ENCODE measurements at regions not wholly inside any gene's neighbourhood (a gene's known extent, or its start where the extent isn't known, plus 50 kb on each side); places are given as distances from the start of the nearest gene placed in this dataset.
"Not testable (repeated sequence)": the region's sequence is repeated elsewhere in the genome, so short reads cannot be mapped to it uniquely, and the experiment has no call there.

DNA sequence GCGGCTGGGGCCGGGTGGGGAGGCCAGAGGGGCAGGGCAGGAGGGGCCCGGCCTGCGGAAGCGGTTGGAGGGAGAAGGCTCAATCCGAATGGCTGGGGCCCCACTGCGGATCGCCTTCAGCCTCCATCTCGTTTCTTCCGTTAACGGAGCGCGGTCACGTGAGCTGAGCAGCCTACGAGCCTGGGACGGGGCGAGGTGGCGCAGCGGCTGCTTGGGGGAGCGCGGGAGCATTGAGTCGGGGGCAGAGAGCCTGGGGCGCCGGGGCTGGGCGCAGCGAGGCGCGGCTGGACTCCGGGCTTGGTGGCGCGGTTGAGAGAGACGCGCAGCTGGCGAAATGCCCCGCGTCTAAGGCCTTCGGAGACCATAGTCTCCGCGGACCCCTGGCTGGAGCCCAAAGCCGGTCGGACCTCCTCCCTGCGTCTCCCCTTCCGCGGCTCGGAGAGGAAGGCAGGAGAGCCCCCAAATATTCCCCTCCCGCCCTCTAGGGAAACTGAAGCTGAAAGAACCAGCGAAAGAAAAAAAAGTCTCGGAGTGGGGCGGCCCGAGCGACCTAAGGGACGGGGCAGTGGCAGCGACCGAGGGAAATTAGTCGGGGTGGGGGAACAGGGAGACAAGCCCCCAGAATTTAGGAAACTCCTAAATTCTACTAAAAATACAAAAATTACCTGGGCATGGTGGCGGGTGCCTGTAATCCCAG lies 94.7 kb upstream of the PLEKHM1 start:
- H3K4me3 ChIP-seq (ENCODE audit: low read length in 2 of 2), result peak overlapping the region; percentile 46 to 78
- H3K4me1 ChIP-seq (ENCODE audit: control insufficient read depth in 1 of 2, insufficient read depth in 2 of 2, low read length in 2 of 2); H3K27me3 ChIP-seq (ENCODE audit: control insufficient read depth in 1 of 2, insufficient read depth in 2 of 2, low read length in 1 of 2); H3K36me3 ChIP-seq (ENCODE audit: control insufficient read depth in 1 of 2, insufficient read depth in 2 of 2, low read length in 1 of 2); H3K9me3 ChIP-seq (ENCODE audit: control insufficient read depth, low read length); intact Hi-C loops (cut with DNase I); H3K27ac ChIP-seq (ENCODE audit: low read depth in 1 of 2, low read length in 2 of 2): not testable (repeated sequence)
- 0 to 1% methylated on average over 46 to 56 of the region's 56 CpGs for WGBS, 2 donors
- peak; percentile 94 for DNase-seq
- peak; percentile 91 for ATAC-seq (ENCODE audit: low FRiP score)

DNA sequence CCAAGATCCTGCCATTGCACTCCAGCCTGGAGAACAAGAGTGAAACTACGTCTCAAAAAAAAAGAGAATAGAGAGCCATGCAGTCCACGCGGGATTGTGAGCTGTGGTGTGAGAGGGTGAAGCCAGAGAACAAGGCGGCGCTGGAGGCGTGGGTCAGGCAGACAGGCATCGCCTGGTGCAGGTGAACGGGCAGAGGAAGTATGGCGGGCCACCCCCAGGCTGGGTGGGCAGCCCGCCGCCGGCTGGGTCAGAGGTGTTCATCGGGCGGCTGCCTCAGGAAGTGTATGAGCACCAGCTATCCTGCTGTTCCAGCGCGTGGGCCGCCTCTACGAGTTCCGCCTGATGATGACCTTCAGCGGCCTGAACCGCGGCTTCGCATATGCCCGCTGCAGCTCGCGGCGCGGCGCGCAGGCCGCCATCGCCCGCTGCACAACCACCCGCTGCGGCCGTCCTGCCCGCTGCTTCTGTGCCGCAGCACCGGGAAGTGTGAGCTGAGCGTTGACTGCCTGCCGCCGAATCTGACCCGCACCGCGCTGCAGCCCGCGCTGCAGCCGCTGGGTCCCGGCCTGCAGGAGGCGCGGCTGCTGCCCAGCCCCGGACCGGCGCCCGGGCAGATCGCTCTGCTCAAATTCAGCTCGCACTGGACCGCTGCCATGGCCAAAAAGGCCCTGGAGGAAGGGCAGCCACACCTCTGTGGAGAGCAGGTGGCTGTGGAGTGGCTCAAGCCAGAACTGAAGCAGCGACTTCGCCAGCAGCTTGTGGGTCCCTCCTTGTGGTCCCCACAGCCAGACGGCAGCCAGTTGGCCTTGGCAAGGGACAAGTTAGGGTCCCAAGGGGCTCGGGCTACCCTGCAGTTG lies 95.5 kb upstream of the PLEKHM1 start:
- ATAC-seq (ENCODE audit: low FRiP score), result peak; percentile 52
- H3K36me3 ChIP-seq (ENCODE audit: control insufficient read depth in 1 of 2, insufficient read depth in 2 of 2, low read length in 1 of 2); H3K4me1 ChIP-seq (ENCODE audit: control insufficient read depth in 1 of 2, insufficient read depth in 2 of 2, low read length in 2 of 2); intact Hi-C loops (cut with DNase I); H3K27ac ChIP-seq (ENCODE audit: low read depth in 1 of 2, low read length in 2 of 2); DNase-seq; H3K27me3 ChIP-seq (ENCODE audit: control insufficient read depth in 1 of 2, insufficient read depth in 2 of 2, low read length in 1 of 2); H3K9me3 ChIP-seq (ENCODE audit: control insufficient read depth, low read length): not testable (repeated sequence)
- WGBS, 2 donors, result 1% methylated on average over 44 to 52 of the region's 62 CpGs
- H3K4me3 ChIP-seq (ENCODE audit: low read length in 2 of 2), result peak overlapping the region; percentile 46 to 78

DNA sequence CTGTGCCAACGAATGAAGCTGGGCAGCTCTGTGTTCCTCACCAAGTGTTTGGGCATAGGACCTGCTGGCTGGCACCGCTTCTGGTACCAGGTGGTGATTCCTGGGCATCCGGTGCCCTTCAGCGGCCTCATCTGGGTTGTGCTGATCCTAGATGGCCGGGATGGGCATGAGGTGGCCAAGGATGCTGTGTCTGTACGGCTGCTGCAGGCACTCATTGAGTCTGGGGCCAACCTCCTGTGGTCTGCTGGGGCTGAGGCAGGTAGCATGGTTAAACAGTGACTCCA lies 96.1 kb upstream of the PLEKHM1 start:
- H3K27ac ChIP-seq (ENCODE audit: low read depth in 1 of 2, low read length in 2 of 2); DNase-seq; H3K36me3 ChIP-seq (ENCODE audit: control insufficient read depth in 1 of 2, insufficient read depth in 2 of 2, low read length in 1 of 2); H3K9me3 ChIP-seq (ENCODE audit: control insufficient read depth, low read length); H3K4me3 ChIP-seq (ENCODE audit: low read length in 2 of 2); ATAC-seq (ENCODE audit: low FRiP score); H3K27me3 ChIP-seq (ENCODE audit: control insufficient read depth in 1 of 2, insufficient read depth in 2 of 2, low read length in 1 of 2); H3K4me1 ChIP-seq (ENCODE audit: control insufficient read depth in 1 of 2, insufficient read depth in 2 of 2, low read length in 2 of 2); intact Hi-C loops (cut with DNase I): not testable (repeated sequence)
- 57 to 72% methylated on average over 4 to 6 of the region's 6 CpGs for WGBS, 2 donors

DNA sequence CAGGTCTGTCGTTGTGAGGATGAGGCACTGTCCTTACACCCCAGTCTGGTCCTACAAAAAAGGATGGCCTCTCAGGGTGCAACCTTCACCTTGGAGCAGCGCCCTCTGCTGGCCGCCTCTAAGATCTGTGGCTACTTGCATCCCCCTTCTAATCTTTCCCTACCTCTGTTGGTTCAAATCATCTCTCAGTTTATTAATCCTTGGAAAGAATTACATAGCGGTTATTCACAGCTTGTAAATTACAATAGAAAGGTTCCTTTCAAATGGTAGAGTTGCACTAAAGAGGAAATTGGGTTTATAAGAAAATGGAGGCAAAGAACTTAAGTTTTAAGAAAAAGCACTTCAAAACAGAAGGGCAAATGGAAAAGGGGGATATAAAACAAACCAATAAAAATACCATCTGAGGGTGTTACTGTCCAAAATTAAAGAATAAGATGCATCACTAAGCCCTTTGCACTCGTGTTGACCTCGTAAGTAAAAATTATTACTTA lies 102.0 kb upstream of the PLEKHM1 start:
- 10 to 11% methylated on average over 6 of the region's 6 CpGs for WGBS, 2 donors
- not testable (repeated sequence) for H3K27ac ChIP-seq (ENCODE audit: low read depth in 1 of 2, low read length in 2 of 2); H3K36me3 ChIP-seq (ENCODE audit: control insufficient read depth in 1 of 2, insufficient read depth in 2 of 2, low read length in 1 of 2); H3K4me3 ChIP-seq (ENCODE audit: low read length in 2 of 2); H3K27me3 ChIP-seq (ENCODE audit: control insufficient read depth in 1 of 2, insufficient read depth in 2 of 2, low read length in 1 of 2); H3K9me3 ChIP-seq (ENCODE audit: control insufficient read depth, low read length); H3K4me1 ChIP-seq (ENCODE audit: control insufficient read depth in 1 of 2, insufficient read depth in 2 of 2, low read length in 2 of 2)
- intact Hi-C loops (cut with DNase I), result loop anchor here in 1 of 2 donors (2.0 to 5.0 kb wide), 2 partner anchors 656 to 675 kb away; no protein-coding TSS in a partner anchor
- ATAC-seq (ENCODE audit: low FRiP score) (peak; percentile 82), DNase-seq (peak; percentile 84 to 86)

DNA sequence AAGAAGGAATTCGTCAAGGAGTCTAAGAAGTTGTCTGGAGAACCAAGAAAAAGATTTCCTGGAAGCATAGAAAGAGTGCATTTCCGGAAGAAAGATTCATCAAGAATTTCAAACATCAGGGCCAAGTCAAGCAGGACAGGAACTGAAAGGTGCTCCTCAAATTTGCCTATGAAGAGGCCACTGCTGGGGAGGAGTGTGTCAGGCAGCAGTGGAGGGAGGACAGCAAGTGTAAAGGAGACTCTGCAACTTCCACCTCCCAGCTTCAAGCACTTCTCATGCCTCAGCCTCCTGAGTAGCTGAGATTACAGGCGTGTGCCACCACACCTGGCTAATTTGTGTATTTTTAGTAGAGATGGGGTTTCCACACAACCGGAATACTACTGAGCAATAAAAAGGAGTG lies 105.8 kb upstream of the PLEKHM1 start:
- H3K9me3 ChIP-seq (ENCODE audit: control insufficient read depth, low read length); H3K27ac ChIP-seq (ENCODE audit: low read depth in 1 of 2, low read length in 2 of 2); H3K36me3 ChIP-seq (ENCODE audit: control insufficient read depth in 1 of 2, insufficient read depth in 2 of 2, low read length in 1 of 2); intact Hi-C loops (cut with DNase I); ATAC-seq (ENCODE audit: low FRiP score); H3K27me3 ChIP-seq (ENCODE audit: control insufficient read depth in 1 of 2, insufficient read depth in 2 of 2, low read length in 1 of 2); H3K4me1 ChIP-seq (ENCODE audit: control insufficient read depth in 1 of 2, insufficient read depth in 2 of 2, low read length in 2 of 2); H3K4me3 ChIP-seq (ENCODE audit: low read length in 2 of 2); DNase-seq: not testable (repeated sequence)
- WGBS, 2 donors, result 63 to 69% methylated on average over 4 of the region's 4 CpGs

DNA sequence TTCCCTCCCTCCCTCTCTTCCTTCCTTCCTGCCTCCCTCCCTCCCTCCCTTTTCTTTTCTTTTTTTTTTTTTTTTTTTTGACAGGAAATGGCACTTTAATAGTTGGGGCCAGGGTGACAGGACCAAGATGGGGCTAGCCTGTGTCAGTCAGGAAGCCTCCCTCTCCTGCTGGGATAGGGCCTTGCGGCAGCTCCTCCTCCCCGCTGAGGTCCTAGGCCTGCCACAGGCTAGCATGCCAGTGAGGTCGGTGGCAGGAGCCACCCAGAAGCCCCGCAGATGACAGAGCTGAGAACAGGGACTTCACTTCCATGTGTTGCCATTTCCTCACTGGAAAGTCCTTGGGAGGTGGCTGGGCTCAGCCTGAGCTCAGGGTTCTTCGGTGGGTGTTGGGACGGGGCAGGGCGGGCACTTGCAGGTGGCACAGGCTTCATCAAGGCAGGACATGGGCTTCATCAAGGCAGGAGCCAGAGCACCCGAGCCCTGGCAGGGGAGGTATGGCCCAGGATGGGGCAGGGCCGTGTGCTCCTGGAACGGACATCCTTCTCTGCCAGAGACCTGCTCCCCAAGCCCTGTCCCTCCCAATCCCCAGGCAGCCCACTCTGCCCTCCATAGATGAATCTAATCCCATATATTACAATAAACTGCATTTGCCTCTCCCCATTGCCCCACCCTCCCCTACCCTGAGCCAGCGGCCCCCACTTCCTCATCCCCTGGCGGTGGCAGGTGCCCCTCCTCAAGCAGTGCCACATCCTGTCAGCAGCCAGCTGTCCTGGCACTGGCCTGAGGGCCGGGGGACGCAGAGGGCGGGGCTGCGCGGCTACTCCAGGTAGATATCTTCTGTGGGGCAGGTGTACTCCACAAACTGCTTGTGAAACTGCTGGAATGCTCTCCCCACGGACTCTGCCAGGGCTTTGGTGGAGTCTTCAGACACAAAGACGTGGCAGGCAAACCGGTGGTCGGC lies 109.8 kb upstream of the PLEKHM1 start:
- H3K4me1 ChIP-seq (ENCODE audit: control insufficient read depth in 1 of 2, insufficient read depth in 2 of 2, low read length in 2 of 2); H3K36me3 ChIP-seq (ENCODE audit: control insufficient read depth in 1 of 2, insufficient read depth in 2 of 2, low read length in 1 of 2); DNase-seq; H3K27ac ChIP-seq (ENCODE audit: low read depth in 1 of 2, low read length in 2 of 2); intact Hi-C loops (cut with DNase I); H3K4me3 ChIP-seq (ENCODE audit: low read length in 2 of 2); H3K9me3 ChIP-seq (ENCODE audit: control insufficient read depth, low read length); H3K27me3 ChIP-seq (ENCODE audit: control insufficient read depth in 1 of 2, insufficient read depth in 2 of 2, low read length in 1 of 2): not testable (repeated sequence)
- ATAC-seq (ENCODE audit: low FRiP score), result peak; percentile 52
- 80 to 89% methylated on average over 8 to 14 of the region's 21 CpGs for WGBS, 2 donors

DNA sequence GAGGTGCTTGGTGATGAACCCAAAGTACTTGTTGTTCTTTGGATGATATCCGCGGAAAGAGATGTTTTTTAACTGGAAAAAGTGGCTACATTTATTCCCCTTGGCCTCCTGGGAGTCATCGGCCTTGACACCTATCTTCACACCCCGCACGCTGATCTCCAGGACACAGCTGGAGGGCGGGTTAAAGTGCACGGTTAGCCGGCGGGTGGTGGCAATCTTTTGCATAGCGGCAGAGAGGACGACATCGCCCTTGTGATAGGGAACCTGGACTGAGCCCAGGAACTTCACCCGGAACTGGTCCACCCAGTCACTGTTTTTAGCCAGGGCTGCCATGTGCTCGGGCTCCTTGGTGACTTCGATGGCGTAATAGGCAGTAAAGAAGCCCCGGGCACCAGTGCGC lies 110.5 kb upstream of the PLEKHM1 start:
- DNase-seq; H3K4me3 ChIP-seq (ENCODE audit: low read length in 2 of 2); H3K4me1 ChIP-seq (ENCODE audit: control insufficient read depth in 1 of 2, insufficient read depth in 2 of 2, low read length in 2 of 2); H3K27me3 ChIP-seq (ENCODE audit: control insufficient read depth in 1 of 2, insufficient read depth in 2 of 2, low read length in 1 of 2); H3K27ac ChIP-seq (ENCODE audit: low read depth in 1 of 2, low read length in 2 of 2); H3K9me3 ChIP-seq (ENCODE audit: control insufficient read depth, low read length); H3K36me3 ChIP-seq (ENCODE audit: control insufficient read depth in 1 of 2, insufficient read depth in 2 of 2, low read length in 1 of 2); ATAC-seq (ENCODE audit: low FRiP score); intact Hi-C loops (cut with DNase I): not testable (repeated sequence)
- WGBS, 2 donors, result 93% methylated on average over 9 to 15 of the region's 18 CpGs

DNA sequence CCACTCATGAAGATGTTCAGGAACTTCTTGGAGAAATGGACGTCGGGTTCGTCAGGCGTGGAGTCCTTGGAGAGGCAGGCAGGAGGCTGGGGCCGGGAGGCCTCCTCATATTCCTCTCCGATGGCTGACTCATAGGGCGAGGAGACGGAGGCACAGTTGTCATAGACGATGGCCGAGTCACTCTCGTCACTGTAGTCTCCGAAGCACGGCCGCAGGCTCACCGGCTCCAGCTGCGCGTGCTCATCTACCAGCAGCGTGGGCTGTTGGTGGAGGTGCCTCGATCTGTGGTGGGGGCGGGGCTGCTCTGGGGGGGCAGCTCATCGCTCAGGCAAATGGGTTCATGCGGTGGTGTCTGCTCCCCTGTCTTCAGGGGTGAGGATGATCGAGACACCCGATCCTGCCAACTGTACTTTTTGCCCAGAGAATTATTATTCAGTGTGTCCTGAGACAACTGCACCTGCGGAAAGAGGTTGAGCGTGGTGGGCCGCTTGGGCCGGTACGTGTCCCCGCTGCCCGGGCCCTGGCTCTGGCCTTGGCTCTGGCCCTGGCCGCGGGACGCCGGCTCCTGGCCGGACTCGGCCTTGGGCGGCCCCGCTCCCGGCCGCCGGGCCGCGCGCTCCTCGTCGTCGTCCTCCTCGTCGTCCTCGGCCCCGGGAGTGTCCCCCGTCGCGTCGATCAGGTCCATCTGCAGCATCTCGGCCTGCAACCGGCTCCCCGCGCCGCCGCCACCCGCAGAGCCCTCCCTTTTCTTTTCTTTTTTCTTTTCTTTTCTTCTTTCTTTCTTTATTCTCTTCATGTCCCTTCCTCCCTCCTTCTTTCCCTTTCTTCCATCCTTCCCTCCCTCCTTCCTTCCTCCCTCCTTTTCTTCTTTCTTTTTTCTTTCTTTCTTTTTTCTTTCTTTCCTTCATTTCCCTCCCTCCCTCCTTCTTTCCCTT lies 111.4 kb upstream of the PLEKHM1 start:
- H3K36me3 ChIP-seq (ENCODE audit: control insufficient read depth in 1 of 2, insufficient read depth in 2 of 2, low read length in 1 of 2); H3K27me3 ChIP-seq (ENCODE audit: control insufficient read depth in 1 of 2, insufficient read depth in 2 of 2, low read length in 1 of 2); intact Hi-C loops (cut with DNase I); DNase-seq; H3K4me3 ChIP-seq (ENCODE audit: low read length in 2 of 2); H3K9me3 ChIP-seq (ENCODE audit: control insufficient read depth, low read length); H3K4me1 ChIP-seq (ENCODE audit: control insufficient read depth in 1 of 2, insufficient read depth in 2 of 2, low read length in 2 of 2); H3K27ac ChIP-seq (ENCODE audit: low read depth in 1 of 2, low read length in 2 of 2): not testable (repeated sequence)
- 63 to 86% methylated on average over 14 to 24 of the region's 63 CpGs for WGBS, 2 donors
- ATAC-seq (ENCODE audit: low FRiP score), result peak; percentile 62
